HCT116 (cell line): ENCODE measurements at regions not wholly inside any gene's neighbourhood (a gene's known extent, or its start where the extent isn't known, plus 50 kb on each side); places are given as distances from the start of the nearest gene placed in this dataset.

ENCODE experiments used
- ATAC-seq: fragments of 200-7000 bp; cut with Tn5 transposase; 2 replicates; pipeline ENCODE4 v1.9.1; 2020; ENCODE audit warnings: mild to moderate bottlenecking, moderate library complexity
- BruUV-seq: library from RNA; stranded (reverse); fragments of 400-500 nt; replicated peaks from 2 replicates; lab custom pipeline; 2021; lab: Mats Ljungman, UMichigan
- CTCF ChIA-PET: fragments of 300-600 bp; sonication (Branson Sonifier 250); formaldehyde crosslinking; loops from one replicate; lab custom pipeline; 2021; ENCODE audit warnings: antibody characterized with exemption; lab: Charles Lee
- POLR2A ChIA-PET: fragments of 300-600, 350-600 bp; sonication (Branson Sonifier 250); formaldehyde crosslinking; loops from one replicate; lab custom pipeline; 2021; ENCODE audit warnings: antibody characterized with exemption; lab: Charles Lee
- RAD21 ChIA-PET, 2 experiments: fragments of 300-600 bp; sonication (Branson Sonifier 250); formaldehyde crosslinking; loops; one replicate each; lab custom pipeline; 2023; ENCODE audit warnings: low total read pairs in 2 of 2; ENCODE audit not compliant: uncharacterized antibody in 2 of 2, unreplicated experiment in 2 of 2, low non-redundant PET in 1 of 2; lab: Charles Lee
- DNase-seq: peaks from one replicate; pipeline ENCODE4 v3.0.0-alpha.2; 2010; ENCODE audit warnings: low read depth, low spot score
- H2AFZ ChIP-seq: fragments of 200-600 bp; shearing (Covaris generic), sonication (generic); 2 replicates; pipeline ENCODE4 v1.6.1; 2017; ENCODE audit warnings: low read depth, mixed run types, mixed read lengths, antibody characterized with exemption, low read length; ENCODE audit not compliant: poor library complexity, severe bottlenecking
- H3K27ac ChIP-seq: 2 replicates; pipeline ENCODE4 v1.5.1; 2012; ENCODE audit warnings: low read depth, low read length
- H3K27me3 ChIP-seq: fragments of 200-600 bp; sonication (generic); 2 replicates; pipeline ENCODE4 v1.6.1; 2016; ENCODE audit warnings: mixed run types, low read length, mixed read lengths; ENCODE audit not compliant: insufficient read depth
- H3K36me3 ChIP-seq, 2 experiments: fragments of 200-500 bp in 1 of 2; fragments of 200-600 bp in 1 of 2; sonication (Bioruptor generic) in 1 of 2; sonication (generic) in 1 of 2; 2 replicates each; pipeline versions ENCODE4 v1.5.1 to v1.6.1; 2014 to 2016; ENCODE audit warnings: low read length in 2 of 2, inconsistent platforms in 1 of 2, mixed read lengths in 1 of 2, mixed run types in 1 of 2; ENCODE audit not compliant: insufficient read depth in 2 of 2, control insufficient read depth in 1 of 2
- H3K4me1 ChIP-seq, 2 experiments: fragments of 200-600 bp in 1 of 2; sonication (generic) in 1 of 2; 2 replicates each; pipeline versions ENCODE4 v1.5.1 to v1.6.1; 2012 to 2017; ENCODE audit warnings: low read length in 2 of 2, inconsistent platforms in 1 of 2, mild to moderate bottlenecking in 1 of 2, mixed read lengths in 1 of 2, mixed run types in 1 of 2, moderate library complexity in 1 of 2; ENCODE audit not compliant: insufficient read depth in 2 of 2, control insufficient read depth in 1 of 2
- H3K4me2 ChIP-seq: fragments of 200-600 bp; sonication (generic); 2 replicates; pipeline ENCODE4 v1.6.1; 2017; ENCODE audit warnings: mixed run types, low read length, mixed read lengths
- H3K4me3 ChIP-seq, 2 experiments: fragments of 200-600 bp in 1 of 2; sonication (generic) in 1 of 2; replicated peaks in 1 of 2; 2 replicates each; pipeline ENCODE4 v1.5.1; 2011 to 2016; ENCODE audit warnings: low read length in 2 of 2, control low read depth in 1 of 2, low read depth in 1 of 2, mild to moderate bottlenecking in 1 of 2, mixed read lengths in 1 of 2, mixed run types in 1 of 2
- H3K79me2 ChIP-seq: fragments of 200-600 bp; sonication (generic); 2 replicates; pipeline ENCODE4 v1.6.1; 2017; ENCODE audit warnings: mild to moderate bottlenecking, mixed run types, low read length, moderate library complexity, mixed read lengths; ENCODE audit not compliant: insufficient read depth
- H3K9ac ChIP-seq: fragments of 200-600 bp; sonication (generic); 2 replicates; pipeline ENCODE4 v1.6.1; 2016; ENCODE audit warnings: low read length, mixed read lengths
- H3K9me2 ChIP-seq: fragments of 200-600 bp; sonication (generic), shearing (Covaris generic); 2 replicates; pipeline ENCODE4 v1.6.1; 2017; ENCODE audit warnings: mixed run types, mild to moderate bottlenecking, moderate library complexity; ENCODE audit not compliant: insufficient read depth
- H3K9me3 ChIP-seq, 2 experiments: fragments of 200-500 bp in 1 of 2; fragments of 200-600 bp in 1 of 2; sonication (Bioruptor generic) in 1 of 2; sonication (generic) in 1 of 2; 2 replicates each; pipeline ENCODE4 v1.6.1; 2014 to 2017; ENCODE audit warnings: low read length in 2 of 2, mixed read lengths in 2 of 2, inconsistent platforms in 1 of 2, low read depth in 1 of 2, mild to moderate bottlenecking in 1 of 2, mixed run types in 1 of 2, moderate library complexity in 1 of 2; ENCODE audit not compliant: control insufficient read depth in 1 of 2, insufficient read depth in 1 of 2
- H4K20me1 ChIP-seq: fragments of 200-600 bp; sonication (generic), shearing (Covaris generic); 2 replicates; pipeline ENCODE4 v1.6.1; 2017; ENCODE audit warnings: mixed run types, mild to moderate bottlenecking, moderate library complexity; ENCODE audit not compliant: insufficient read depth
- CTCF ChIP-seq, 3 experiments: fragments of 200-600 bp in 1 of 3; sonication (generic) in 1 of 3; IDR thresholded peaks in 2 of 3; conservative IDR thresholded peaks in 1 of 3; 2 replicates each; pipeline ENCODE4 v1.5.1; 2012 to 2017; ENCODE audit warnings: low read depth in 2 of 3, low read length in 2 of 3, antibody characterized with exemption in 1 of 3, borderline replicate concordance in 1 of 3, control low read depth in 1 of 3, mild to moderate bottlenecking in 1 of 3, mixed read lengths in 1 of 3, mixed run types in 1 of 3, moderate library complexity in 1 of 3; ENCODE audit not compliant: insufficient read depth in 1 of 3
- FOSL1 ChIP-seq: IDR thresholded peaks from 2 replicates; pipeline ENCODE4 v1.6.1; 2012; ENCODE audit warnings: low read depth
- POLR2AphosphoS5 ChIP-seq: IDR thresholded peaks from 2 replicates; pipeline ENCODE4 v1.6.1; 2011; ENCODE audit warnings: mild to moderate bottlenecking, low read depth, low read length, moderate library complexity
- intact Hi-C: fragments of 100-400 bp; cut with micrococcal nuclease; formaldehyde crosslinking; loops from 2 replicates; pipeline ENCODE4 v1.10.0; 2022

GRCh38 chr6:141199074-141199473 is 933.7 kb upstream of the GJE1 start:
- H3K36me3 ChIP-seq: no peaks in the 10 kb centered on the region
- H3K9ac ChIP-seq: no peak overlapping the region
- TF ChIP-seq POLR2AphosphoS5: no peak
- no peaks in the 10 kb centered on the region for H3K9me2 ChIP-seq
- ChIA-PET CTCF (no interaction called here), RAD21 (no interaction called here), POLR2A (no interaction called here)
- no peaks in the 10 kb centered on the region for H4K20me1 ChIP-seq
- H3K4me3 ChIP-seq: no peak overlapping the region
- no peak overlapping the region for H3K27ac ChIP-seq
- no peaks in the 10 kb centered on the region for H3K9me3 ChIP-seq
- H2AFZ ChIP-seq: no peak overlapping the region
- no peaks in the 10 kb centered on the region for H3K4me1 ChIP-seq
- no peak for DNase-seq
- no peak for ATAC-seq
- no peaks in the 10 kb centered on the region for H3K79me2 ChIP-seq
- no peaks in the 10 kb centered on the region for H3K27me3 ChIP-seq
- no TSS peak for BruUV-seq
- H3K4me2 ChIP-seq: no peak overlapping the region
- intact Hi-C loops: no loop called here

- no peak overlapping the region for H3K4me2 ChIP-seq
- BruUV-seq: no TSS peak
- DNase-seq (no peak), ATAC-seq (peak; percentile 80)
- H3K36me3 ChIP-seq: no peaks in the 10 kb centered on the region
- H3K79me2 ChIP-seq: no peaks in the 10 kb centered on the region
- no peak overlapping the region for H3K27ac ChIP-seq
- CTCF ChIA-PET: interaction anchor here (0.7 to 1.0 kb wide), 2 partner anchors 11 to 361 kb away, joined by 3 to 4 read pairs; no protein-coding TSS in a partner anchor
- H3K4me3 ChIP-seq: no peak overlapping the region
- H2AFZ ChIP-seq: no peak overlapping the region
- no peak overlapping the region for H3K9ac ChIP-seq
- H4K20me1 ChIP-seq: no peaks in the 10 kb centered on the region
- no peaks in the 10 kb centered on the region for H3K9me2 ChIP-seq
- RAD21 ChIA-PET: no interaction called here
- POLR2A ChIA-PET: no interaction called here
- intact Hi-C loops: no loop called here
- H3K4me1 ChIP-seq: no peaks in the 10 kb centered on the region
- peak in 2 of 3 experiments; percentile 32 to 38; a peak in 3 of 6 replicates for TF ChIP-seq CTCF (IDR thresholded peaks at IDR 0.05 in 2 of 3, conservative IDR thresholded peaks at IDR 0.05 in 1 of 3; ENCODE audit: borderline replicate concordance in 1 of 3, insufficient read depth in 1 of 3, low read depth in 2 of 3, low read length in 2 of 3)
- no peak for TF ChIP-seq FOSL1
- TF ChIP-seq, all 23 proteins: peak for 1
- Histone ChIP-seq H3K27me3 (no peaks in the 10 kb centered on the region), H3K9me3 (no peaks in the 10 kb centered on the region)
These were observed 937.4 kb upstream of the GJE1 start for GRCh38 chr6:141195251-141195832.
